Esophagus muscularis mucosa (tissue), 3 donors: ENCODE measurements at regions not wholly inside any gene's neighbourhood (a gene's known extent, or its start where the extent isn't known, plus 50 kb on each side); places are given as distances from the start of the nearest gene placed in this dataset.

Source experiments
- CTCF ChIP-seq, 3 experiments: fragments of 200-600 bp in 2 of 3; fragments of 450-650 bp in 1 of 3; sonication (generic) in 2 of 3; IDR thresholded peaks; one replicate each; pipeline ENCODE4 v1.5.1; 2017 to 2019; ENCODE audit warnings: antibody characterized with exemption in 3 of 3, mild to moderate bottlenecking in 2 of 3, moderate library complexity in 1 of 3
- POLR2A ChIP-seq: fragments of 450-650 bp; IDR thresholded peaks from one replicate; pipeline ENCODE4 v1.6.1; 2017; ENCODE audit warnings: antibody characterized with exemption, moderate library complexity, mild to moderate bottlenecking, low read depth
- POLR2AphosphoS5 ChIP-seq, 2 donors: sonication (generic); formaldehyde crosslinking; IDR thresholded peaks; one replicate each; pipeline ENCODE4 v1.6.1; 2017; ENCODE audit warnings: antibody characterized with exemption in 2 of 2

- TF ChIP-seq CTCF (IDR thresholded peaks at IDR 0.05) (no peak), POLR2A (no peak), POLR2AphosphoS5 (IDR thresholded peaks at IDR 0.05) (no peak)
Observed at GRCh38 chr1:181251713-181252075, 163.2 kb downstream of the IER5 start.
